Mucosa of descending colon (tissue), 3 donors: ENCODE measurements at regions not wholly inside any gene's neighbourhood (a gene's known extent, or its start where the extent isn't known, plus 50 kb on each side); places are given as distances from the start of the nearest gene placed in this dataset.

Experiments
- ATAC-seq: fragments of 200-7000 bp; cut with Tn5 transposase; one replicate; pipeline ENCODE4 v1.9.1; 2020; ENCODE audit warnings: mild to moderate bottlenecking, moderate library complexity
- DNase-seq, 3 donors: peaks; one replicate each; pipeline ENCODE4 v3.0.0-alpha.2; 2020
- H3K36me3 ChIP-seq: fragments of 200-600 bp; one replicate; pipeline ENCODE4 v1.8.0; 2021; ENCODE audit warnings: low read depth, mild to moderate bottlenecking
- H3K4me1 ChIP-seq: fragments of 200-600 bp; one replicate; pipeline ENCODE4 v1.8.0; 2021; ENCODE audit warnings: low read depth, mild to moderate bottlenecking
- H3K4me3 ChIP-seq: fragments of 200-600 bp; one replicate; pipeline ENCODE4 v1.8.0; 2021; ENCODE audit warnings: mild to moderate bottlenecking
- H3K9me3 ChIP-seq: fragments of 200-600 bp; one replicate; pipeline ENCODE4 v1.8.0; 2021; ENCODE audit warnings: mild to moderate bottlenecking
- CTCF ChIP-seq: fragments of 200-600 bp; IDR thresholded peaks from one replicate; pipeline ENCODE4 v1.8.0; 2022; ENCODE audit warnings: antibody characterized with exemption, mild to moderate bottlenecking
- intact Hi-C, 2 donors: fragments of 100-400 bp; cut with DNase I in 1 of 2; cut with micrococcal nuclease in 1 of 2; formaldehyde crosslinking; loops; one replicate each; pipeline versions ENCODE4 v1.11.0 to v1.11.1; 2022; cut with DNase I, micrococcal nuclease
- donor health status: DM: no; HTN: no; CAD: no; lungs with moderate emphysema.
- donor health status: DM: no; HTN: no; CAD: no.
- donor health status: DM: no; HTN: yes; CAD: no.

- TF ChIP-seq CTCF: no peak
- DNase-seq (no peak), ATAC-seq (no peak)
- Histone ChIP-seq H3K9me3 (peaks cover 5% of the 10 kb centered on the region), H3K4me3 (no peak overlapping the region), H3K4me1 (no peaks in the 10 kb centered on the region), H3K36me3 (no peaks in the 10 kb centered on the region)
- intact Hi-C loops: no loop called here
Observed at GRCh38 chr2:150166313-150167051, 321.0 kb downstream of the RND3 start.

- ATAC-seq: no peak
- TF ChIP-seq CTCF: no peak
- no peaks in the 10 kb centered on the region for H3K36me3 ChIP-seq
- intact Hi-C loops: no loop called here
- H3K9me3 ChIP-seq: peaks cover 3% of the 10 kb centered on the region
- no peak for DNase-seq
- no peaks in the 10 kb centered on the region for H3K4me1 ChIP-seq
- H3K4me3 ChIP-seq: no peak overlapping the region
Observed at GRCh38 chr2:150165988-150166312, 321.5 kb downstream of the RND3 start.

- no peaks in the 10 kb centered on the region for H3K9me3 ChIP-seq
- ATAC-seq (no peak), DNase-seq (no peak)
- intact Hi-C loops: no loop called here
- H3K36me3 ChIP-seq: no peaks in the 10 kb centered on the region
- no peak for TF ChIP-seq CTCF
- H3K4me3 ChIP-seq: no peak overlapping the region
- H3K4me1 ChIP-seq: no peaks in the 10 kb centered on the region
Observed at GRCh38 chr2:150165442-150165841, 322.0 kb downstream of the RND3 start.

GRCh38 chr2:150162241-150162942 lies 325.1 kb downstream of the RND3 start:
- Histone ChIP-seq H3K36me3 (no peaks in the 10 kb centered on the region), H3K4me3 (no peak overlapping the region), H3K9me3 (no peaks in the 10 kb centered on the region), H3K4me1 (no peaks in the 10 kb centered on the region)
- intact Hi-C loops: no loop called here
- no peak for ATAC-seq
- TF ChIP-seq CTCF: no peak
- no peak for DNase-seq

- Histone ChIP-seq H3K9me3 (no peaks in the 10 kb centered on the region), H3K36me3 (no peaks in the 10 kb centered on the region), H3K4me1 (no peaks in the 10 kb centered on the region), H3K4me3 (no peak overlapping the region)
- DNase-seq (no peak), ATAC-seq (no peak)
- no peak for TF ChIP-seq CTCF
- intact Hi-C loops: no loop called here
Observed at GRCh38 chr2:150160058-150160457, 327.4 kb downstream of the RND3 start.
